Endothelial cell of hepatic sinusoid (primary cell): ENCODE measurements at regions not wholly inside any gene's neighbourhood (a gene's known extent, or its start where the extent isn't known, plus 50 kb on each side); places are given as distances from the start of the nearest gene placed in this dataset.

ENCODE experiments used
- in situ Hi-C: cut with HindIII; loops from 2 replicates; pipeline ENCODE4 v1.10.0; 2017; ENCODE audit warnings: low sequenced_read_pairs

DNA sequence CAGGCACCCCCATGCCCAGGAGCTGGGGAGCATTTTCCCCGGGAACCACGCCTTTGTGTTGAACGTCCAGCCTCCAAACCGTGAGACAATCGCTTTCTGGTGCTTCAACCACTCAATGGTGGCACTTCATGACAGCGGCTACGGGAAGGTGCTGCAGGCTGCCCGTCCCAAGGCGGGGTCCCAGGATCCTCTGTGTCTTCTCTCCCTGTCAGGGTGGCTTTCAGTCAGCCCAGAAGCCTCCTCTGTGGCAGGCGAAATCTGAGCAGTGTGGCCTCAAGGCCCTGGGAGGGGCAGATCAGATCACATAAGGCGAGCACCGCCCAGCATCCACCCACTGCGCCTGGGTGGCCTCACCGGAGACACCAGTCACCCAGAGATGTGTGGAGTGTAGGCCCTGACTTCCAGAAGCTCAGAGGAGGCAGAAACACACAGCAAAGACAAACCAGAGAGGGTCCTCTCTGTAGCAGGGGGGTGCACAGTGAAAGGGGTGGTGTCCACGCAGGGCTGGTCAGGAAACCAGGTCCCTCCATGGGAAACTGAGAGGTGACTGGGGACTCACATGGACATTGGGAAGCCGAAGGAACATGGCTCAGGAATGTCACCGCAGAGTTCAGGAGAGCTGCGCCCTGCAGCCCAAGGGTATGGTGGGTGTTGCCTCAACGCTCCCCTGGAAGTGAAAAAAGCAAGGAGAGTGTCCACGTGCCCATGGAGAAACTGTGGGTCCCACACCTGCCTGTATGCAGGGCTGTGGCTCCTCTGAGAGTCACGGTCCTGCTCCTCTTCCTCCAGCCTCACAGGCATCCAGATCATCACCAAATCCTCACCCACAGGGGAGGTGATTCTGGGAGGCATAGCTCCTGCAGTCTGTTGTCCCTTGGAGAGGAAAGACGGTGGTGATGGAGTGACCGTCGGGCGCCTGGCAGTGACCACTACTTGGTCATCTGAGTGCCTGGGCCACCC is 1420.7 kb downstream of the TBC1D22A start:
- in situ Hi-C loops = no loop called here

DNA sequence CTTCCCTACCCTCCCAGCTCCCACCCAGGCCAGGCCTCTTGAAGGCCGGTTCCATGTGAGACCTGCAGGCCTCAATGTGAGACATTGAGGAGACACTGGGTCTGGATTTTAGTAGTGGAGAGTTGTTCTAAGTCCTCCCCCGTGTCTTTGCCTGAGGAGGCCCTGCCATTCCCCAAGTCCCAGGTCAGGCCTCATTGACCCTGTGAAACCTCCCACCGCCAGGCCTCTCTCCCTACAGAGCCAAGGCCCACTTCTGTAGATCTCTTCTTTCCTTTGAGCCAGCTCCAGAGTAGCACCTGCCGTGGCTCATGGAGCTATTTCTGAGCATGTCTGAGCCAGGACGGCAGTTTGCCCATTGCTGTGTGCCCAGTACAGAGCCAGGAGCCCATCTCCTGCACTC is 1419.6 kb downstream of the TBC1D22A start:
- in situ Hi-C loops = no loop called here

DNA sequence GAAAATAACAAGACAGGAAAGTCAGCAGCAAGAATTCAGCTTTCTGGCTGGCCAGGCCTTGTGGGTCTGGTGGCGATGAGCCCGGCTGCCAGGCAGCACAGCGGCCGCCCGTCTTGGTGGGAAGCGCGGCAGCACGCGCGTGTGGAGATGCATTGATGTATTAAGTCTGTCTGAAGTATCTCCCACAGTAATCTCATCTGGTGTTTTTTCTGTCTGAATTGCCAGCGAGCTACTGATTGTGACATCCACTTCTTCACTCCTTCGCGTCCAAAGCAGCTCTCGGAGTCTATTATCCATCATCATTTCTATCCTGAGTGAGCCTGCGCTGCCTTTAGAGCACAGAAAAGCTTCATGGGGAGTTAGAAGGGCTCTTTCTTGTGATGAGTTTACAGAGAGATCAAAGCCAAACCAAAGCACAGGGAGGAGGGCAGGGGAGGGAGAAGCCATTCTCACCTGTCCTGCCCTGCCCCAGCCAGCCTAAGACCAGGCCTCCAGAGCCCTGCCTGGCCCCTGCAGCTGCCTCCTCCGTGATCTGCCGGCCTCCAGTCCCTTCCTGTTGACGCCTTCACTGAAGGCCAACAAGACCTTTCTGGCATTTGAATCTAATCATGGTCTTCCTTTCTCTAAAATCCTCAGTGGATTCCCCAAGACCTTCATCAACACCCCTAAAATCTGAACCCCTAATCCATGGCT is 1419.0 kb downstream of the TBC1D22A start:
- in situ Hi-C loops = no loop called here

DNA sequence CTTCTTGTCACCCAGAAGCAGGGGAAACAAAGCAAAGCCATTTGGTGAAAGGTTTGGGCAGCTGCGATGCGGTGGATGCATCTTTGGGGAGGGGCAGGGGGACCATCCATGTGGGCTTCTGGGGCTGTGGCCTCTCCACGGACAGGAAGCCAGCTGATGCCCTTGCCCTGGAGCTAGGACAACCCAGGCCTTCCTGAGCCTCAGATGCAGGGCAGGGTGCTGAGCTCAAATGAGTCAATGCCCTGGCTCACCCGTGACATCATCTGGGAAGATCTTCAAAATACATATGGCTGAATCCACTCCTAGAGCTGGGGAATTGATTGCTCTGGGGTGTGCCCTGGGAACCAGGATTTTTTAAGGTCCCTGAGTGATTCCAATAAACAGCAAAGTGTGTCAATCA is 1418.2 kb downstream of the TBC1D22A start:
- in situ Hi-C loops = no loop called here

DNA sequence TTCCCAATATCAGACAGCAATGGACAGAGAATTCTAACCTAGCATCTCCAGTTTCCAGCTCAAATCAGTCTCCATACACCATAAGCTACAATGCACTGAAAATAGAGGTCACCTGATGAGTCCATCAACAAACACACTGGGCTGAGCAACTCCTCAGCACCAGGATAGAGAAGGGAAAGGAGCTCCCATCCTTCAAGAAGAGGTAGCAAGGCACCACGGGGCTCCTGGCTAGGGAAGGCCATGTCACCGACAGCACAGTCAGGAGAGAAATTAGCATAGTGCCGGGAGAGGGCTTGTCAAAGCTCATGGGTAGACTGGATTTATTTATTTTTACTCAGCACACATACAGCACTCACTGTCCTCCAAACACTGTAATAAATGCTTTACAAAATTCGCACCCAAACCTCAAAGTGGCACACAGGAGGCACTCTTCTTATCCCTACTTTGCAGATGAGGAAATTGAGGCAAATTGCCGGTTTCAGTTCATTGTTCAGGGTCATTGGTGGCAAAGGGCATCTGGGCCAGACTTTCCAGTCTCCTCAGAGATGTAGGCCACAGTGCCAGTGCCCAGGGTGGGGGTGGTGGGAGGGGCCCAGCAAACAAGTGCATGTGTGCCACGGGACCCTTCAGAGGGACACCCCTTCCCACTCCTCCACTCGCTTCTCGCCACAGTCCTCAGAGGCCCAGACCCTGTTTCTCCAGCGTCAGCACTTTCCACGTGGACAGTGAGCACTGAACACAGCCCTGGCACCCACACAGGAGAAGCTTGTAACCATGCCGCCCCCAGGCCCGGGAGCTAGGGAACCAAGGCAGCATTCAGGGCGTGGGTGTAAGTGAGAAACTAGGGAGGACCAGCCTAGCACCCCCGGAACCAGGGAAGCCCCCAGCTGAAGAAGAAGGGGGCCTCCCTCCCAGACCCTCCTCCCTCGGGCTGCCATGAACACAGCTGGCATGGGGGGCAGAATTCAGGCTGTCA is 1417.4 kb downstream of the TBC1D22A start:
- in situ Hi-C loops = no loop called here

DNA sequence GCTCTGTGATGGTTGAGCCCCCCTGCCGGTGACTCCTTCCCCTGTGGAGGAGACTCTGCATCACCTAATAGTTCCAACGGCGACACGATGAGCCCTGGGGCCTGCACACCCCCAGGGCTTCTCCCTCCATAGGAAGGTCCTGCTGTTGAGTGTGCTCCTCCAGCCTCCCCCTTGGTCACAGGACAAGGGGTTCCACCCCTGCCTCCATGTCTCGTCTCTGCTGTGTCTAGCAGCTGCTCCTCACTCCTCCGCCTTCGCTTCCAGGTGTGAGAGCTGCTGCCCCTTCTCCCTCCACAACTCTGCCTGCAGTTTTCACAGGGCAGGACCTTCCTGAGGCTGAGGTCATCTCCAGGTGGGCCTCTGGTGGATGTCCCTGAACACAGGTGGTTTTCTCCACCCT is 1416.1 kb downstream of the TBC1D22A start:
- in situ Hi-C loops = no loop called here

DNA sequence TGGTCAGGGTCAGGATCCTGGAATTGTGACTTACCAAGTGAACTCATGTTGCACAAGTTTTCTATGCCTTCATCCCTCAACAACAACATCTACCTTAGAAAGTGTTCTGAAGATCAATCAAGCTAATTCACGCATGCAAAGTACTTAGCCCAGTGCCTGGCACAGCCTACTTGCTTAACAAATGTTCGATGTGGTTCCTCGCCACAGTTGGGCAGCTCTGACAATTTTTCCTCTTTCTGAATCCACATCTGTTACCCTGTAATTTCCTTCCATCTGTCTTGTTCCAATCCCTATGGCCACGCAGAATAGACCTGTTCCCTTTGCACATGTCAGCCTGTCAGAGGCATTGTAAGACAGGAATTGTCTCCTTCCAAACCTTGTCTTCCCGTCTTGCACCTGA is 1415.2 kb downstream of the TBC1D22A start:
- in situ Hi-C loops = no loop called here

DNA sequence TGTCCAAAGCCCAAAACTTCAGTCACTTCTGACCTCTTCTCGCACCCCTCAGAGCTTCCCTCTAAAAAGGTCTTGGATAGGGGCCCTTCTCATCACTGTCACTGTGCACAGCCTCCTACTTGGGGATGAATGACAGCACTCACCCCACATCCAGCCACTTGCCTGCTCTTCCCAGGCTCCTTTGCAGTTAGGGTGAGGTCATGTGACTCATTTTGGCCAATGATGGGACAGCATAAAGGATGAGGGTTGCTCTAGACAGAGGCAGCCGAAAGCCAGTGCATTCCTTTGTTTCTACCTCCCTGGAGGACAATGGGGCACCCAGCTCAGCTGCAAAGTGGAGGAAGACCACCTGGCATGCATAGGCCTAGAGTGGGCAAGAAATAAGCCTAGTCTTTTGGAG is 1413.3 kb downstream of the TBC1D22A start:
- in situ Hi-C loops = no loop called here

DNA sequence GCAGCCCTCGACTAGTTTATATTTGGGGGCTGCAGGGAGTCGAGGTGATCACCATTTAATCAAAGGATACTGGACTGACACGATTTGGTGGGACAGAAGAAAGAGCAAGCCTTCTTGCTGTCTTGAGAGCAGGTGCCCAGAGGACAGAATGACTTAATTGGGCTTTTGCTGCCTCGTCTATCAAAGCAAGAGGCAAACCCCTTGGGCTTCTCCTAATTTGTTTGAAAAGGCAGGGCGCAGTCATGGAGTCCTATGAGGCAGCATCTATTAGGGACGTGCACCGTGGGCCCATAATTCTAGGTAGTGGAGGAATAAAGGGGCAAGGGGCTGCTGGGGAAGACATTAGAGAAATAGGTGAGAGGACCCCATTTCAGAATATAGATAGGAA is 1411.3 kb downstream of the TBC1D22A start:
- in situ Hi-C loops = loop anchor here (5.0 kb wide), 1 partner anchor 41 kb away; no protein-coding TSS in a partner anchor

DNA sequence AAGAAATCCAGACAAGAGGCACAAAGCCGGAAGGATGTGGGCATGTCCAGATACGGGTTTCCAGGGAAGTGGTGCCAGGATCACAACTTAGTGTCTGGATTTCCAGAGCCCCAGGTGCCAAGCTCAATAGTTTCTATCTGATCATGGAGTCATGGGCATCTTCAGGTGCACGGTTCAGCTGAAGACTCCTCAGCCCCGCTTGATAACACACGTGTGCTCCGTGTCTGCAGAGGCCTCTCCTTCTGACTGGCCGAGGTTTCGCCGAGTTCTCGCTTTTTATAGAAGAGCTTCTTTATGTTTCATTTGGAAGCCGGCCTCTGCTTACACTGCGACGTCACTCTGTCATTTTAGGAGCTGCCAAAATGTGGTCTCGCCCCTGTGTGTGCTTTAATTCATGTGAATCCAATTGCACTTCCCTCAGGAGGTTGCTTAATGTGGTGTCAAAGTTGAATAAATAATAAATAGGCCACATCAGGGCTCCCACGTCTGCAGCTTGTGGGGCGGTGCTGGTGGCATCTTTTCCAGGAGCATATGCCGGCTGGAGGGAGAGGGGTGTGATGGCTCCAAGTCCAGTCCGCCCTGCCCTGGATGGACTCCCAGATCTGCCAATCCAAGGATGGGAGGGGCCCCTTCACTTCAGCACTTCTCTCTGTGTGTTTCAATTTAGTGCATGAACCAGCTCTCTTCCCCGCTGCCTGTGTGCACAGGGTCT is 1410.8 kb downstream of the TBC1D22A start:
- in situ Hi-C loops = loop anchor here (5.0 kb wide), 1 partner anchor 41 kb away; no protein-coding TSS in a partner anchor

DNA sequence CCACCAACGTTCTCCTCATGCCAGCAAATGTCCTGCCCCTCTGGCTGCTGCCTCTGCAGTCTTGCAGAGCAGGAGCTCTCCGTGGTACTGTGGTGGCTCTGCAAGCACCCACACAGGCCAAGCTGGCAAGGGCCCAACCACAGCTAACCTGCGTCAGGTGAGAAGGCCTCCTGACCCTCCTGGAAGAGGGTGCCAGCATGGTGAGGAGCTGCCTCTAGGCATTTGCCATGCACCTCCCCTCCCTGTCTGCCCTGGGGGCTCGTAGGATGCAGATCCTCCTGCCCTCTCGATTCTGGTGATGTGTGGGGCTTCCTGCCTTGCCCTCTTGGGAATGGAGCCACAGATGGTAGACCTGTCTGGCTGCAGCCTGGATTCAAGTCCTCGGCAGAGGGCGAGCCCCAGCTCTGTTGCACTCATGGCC is 1408.8 kb downstream of the TBC1D22A start:
- in situ Hi-C loops = loop anchor here (5.0 kb wide), 1 partner anchor 39 kb away; no protein-coding TSS in a partner anchor

DNA sequence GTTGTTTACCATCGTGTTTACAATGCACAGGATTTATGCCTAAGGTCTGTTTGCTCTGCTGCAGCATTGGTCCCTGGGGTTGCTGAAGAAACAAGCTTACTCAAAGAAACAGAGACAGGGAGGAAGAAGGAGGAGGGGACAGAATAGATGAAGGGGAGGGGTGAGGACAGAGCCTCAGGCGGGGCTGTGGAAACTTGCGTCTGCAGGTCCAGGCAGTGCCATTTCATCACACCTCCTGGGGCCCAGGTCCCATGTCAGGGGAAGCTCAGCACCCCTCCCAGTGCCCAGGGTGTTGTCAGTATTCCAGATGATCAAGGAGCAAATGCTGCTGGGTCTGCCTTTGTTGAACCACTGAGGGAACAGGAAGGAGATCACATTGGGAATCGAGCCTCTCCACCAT is 1406.8 kb downstream of the TBC1D22A start:
- in situ Hi-C loops = no loop called here

DNA sequence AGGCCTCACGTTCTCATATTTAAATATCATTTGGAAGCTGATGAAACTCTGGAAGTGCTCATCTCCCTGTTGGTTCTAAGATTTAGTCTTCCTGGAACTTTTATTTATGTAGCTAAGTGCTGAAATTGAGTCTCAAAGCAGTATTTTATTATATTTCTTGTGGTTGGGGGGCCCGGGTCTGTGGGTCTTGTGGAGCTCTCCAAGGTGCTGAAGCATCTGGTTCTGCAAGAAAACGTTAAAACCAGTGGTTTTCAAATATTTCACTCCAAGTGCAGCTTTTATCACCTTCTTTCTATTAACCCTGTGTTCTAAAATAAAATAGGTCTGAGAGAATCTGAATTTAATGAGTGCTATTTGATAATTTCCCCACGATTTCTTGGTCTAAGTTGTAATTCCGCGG is 1404.8 kb downstream of the TBC1D22A start:
- in situ Hi-C loops = no loop called here

DNA sequence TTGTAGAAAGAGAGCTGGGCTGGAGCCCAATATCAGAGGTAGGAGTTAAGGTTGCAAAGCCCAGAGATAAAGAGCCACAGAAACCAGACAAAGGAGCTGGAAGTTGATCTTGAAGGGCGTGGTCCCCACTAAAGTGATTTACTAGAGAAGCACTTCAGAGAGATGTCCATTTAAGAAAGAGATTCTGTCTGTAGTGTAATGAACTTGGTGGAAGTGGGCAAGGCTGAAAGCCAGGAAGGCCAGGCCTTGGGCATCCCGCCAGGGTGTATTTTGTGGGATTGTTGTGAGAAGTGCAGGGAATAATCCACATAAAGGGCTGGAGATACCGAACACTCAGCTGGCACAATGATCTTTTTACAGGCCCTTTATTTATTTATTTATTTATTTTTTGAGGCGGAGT is 1398.8 kb downstream of the TBC1D22A start:
- in situ Hi-C loops = no loop called here

DNA sequence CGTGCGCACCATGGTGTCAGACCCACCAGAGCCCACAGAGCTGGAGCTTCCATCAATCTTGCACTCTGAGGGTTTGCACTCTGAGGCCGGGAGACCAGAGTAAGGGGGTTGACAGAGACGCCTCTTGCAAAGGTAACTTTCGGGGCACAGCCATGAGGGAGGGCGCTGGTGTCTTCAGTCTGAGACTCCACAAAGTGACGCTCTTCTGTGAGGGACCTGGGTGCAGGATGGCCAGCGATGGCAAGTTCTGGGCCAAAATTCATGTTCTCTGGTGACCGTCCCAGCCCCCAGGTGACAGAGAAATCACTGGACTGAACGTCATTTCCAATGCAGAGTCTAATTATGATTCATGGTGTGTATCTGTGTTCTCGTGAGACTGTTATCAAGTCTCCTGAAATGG is 1395.2 kb downstream of the TBC1D22A start:
- in situ Hi-C loops = no loop called here

DNA sequence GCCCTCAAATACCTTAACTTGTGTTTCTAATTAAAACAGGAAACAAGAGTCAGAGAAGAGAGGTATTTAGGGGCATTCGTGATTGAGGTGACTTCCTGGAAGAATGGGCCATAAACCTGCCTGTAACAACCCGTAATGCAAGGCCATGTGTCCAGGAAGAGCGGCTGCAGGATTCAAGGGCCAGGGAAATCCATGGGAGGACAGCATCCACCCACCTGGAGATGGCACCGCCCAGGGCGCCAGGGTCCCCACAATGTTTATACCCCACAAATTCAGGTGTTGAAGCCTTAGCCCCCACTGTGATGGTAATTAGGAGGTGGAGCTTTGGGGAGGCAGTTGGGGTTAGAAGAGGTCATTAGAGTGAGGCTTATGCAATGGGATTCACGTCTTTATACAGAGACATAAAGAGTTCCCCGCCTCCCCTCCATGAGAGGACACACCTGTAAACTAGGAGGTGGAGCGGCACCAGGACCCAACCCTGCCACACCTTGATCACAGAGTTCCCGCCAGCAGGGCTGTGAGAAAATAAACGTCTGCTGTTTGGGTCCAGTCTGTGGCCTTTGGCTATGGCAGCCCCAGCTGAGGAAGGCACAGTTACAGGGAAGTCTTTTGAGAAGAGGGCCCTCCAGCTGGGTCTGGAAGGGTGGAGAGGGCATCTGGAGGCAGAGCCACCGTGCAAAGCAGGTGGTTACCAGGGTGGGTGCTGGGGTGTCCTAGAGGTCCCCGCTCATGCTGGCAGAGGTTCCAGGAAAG is 1394.3 kb downstream of the TBC1D22A start:
- in situ Hi-C loops = no loop called here

DNA sequence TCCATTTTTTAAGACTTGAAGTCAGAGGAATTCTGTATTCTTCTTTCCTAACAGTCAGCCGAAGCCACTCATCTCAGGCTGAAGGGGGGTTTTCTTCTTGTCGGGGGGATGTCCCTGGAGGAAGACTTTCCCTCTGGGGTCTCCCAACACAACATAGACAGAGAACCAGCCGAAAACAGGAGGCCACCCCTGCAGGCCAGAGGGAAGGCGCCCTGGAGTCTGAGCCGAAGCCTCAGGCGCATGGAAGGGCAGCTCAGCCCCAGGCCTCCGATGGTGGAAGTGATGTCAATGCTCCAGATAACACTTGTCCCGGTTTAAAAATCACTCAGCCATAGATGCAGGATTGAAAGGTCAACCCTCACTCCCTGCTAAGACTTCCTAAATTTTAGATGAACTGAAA is 1393.0 kb downstream of the TBC1D22A start:
- in situ Hi-C loops = no loop called here

DNA sequence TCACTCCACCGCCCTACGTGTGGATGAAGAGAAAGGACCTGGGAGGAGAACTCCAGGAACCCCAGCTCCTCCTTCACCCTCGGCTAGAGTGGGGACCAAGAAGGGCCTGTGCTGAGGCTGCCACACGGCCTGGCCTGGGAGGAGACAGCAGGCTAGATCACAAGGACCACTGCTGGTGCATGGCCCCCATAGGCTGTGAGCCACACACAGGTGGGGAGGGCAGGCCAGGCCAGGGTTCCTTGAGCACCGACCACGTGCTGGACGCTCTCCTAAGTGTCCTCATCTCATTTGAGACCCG is 1392.4 kb downstream of the TBC1D22A start:
- in situ Hi-C loops = no loop called here

DNA sequence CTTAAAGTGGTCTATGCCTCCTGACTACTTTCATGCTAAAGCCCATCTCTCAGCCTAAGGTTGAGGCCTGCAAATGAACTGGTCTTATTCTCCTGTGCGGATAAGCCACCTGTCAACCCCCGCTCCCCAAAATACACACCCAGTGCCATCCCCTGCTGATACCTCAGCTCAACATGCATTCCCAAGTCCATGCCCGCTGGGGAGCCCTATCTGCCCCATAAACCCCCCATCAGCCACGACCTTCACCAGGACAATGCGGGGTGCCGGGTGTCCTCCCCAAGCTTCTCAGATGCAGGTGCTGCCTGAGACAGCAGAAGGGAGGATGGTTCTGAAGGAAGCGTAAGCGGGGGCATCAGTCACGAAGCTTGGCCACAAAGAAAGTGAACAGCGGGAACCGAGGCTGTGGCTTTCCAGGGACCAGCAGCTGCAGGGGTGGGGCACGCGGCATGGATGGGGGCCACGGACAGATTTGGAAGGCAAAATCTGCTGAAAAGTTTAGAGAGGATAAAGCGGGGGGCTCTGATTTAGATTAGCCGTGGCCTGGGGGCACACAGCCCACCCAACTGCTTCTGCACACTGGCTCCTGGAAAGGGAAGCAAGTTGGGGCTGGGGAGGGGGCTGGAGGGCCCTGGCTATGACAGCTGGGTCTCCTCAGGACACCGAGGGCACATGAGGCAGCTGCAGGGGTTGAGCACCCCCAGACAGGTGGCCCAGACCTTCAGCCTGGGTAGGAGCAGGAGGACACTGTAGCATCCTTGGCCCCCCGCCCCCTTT is 1391.9 kb downstream of the TBC1D22A start:
- in situ Hi-C loops = no loop called here
